GM10266 (cell line): ENCODE measurements at regions not wholly inside any gene's neighbourhood (a gene's known extent, or its start where the extent isn't known, plus 50 kb on each side); places are given as distances from the start of the nearest gene placed in this dataset.

ENCODE experiments used
- DNase-seq: peaks from one replicate; pipeline ENCODE4 v3.0.0; 2012; ENCODE audit errors: extremely low spot score
- TF ChIP-seq, protein P1 (sequence below): IDR thresholded peaks from 2 replicates; pipeline ENCODE4 v1.5.1; 2012; ENCODE audit warnings: mild to moderate bottlenecking, low read depth; ENCODE audit not compliant: control insufficient read depth, insufficient read depth; ENCODE audit errors: missing control alignments

DNA sequence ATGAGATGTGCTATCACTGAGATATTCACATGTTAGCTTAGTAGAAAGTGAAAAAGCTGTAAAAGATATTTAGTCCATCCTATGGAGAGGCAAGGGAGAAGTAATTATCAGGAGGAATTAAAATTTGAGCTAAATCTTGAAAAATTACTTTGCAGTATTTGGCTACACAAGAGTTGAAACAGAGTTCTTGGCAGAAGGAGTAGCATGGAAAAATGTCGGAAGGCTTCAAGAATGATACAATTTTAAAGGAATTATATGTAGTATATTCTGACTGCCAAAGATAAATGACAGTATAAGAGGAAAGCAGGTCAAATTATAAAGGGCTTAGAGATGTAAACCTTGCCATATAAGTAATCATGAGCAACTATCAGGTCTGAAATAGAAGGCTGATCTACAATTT lies 518.9 kb downstream of the BRINP3 start:
- DNase-seq, result no peak
- TF ChIP-seq, protein P1, sequence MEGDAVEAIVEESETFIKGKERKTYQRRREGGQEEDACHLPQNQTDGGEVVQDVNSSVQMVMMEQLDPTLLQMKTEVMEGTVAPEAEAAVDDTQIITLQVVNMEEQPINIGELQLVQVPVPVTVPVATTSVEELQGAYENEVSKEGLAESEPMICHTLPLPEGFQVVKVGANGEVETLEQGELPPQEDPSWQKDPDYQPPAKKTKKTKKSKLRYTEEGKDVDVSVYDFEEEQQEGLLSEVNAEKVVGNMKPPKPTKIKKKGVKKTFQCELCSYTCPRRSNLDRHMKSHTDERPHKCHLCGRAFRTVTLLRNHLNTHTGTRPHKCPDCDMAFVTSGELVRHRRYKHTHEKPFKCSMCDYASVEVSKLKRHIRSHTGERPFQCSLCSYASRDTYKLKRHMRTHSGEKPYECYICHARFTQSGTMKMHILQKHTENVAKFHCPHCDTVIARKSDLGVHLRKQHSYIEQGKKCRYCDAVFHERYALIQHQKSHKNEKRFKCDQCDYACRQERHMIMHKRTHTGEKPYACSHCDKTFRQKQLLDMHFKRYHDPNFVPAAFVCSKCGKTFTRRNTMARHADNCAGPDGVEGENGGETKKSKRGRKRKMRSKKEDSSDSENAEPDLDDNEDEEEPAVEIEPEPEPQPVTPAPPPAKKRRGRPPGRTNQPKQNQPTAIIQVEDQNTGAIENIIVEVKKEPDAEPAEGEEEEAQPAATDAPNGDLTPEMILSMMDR, result no peak

GRCh38 chr1:189960769-189961168 lies 516.9 kb downstream of the BRINP3 start:
- no peak for DNase-seq
- TF ChIP-seq, protein P1, result no peak

GRCh38 chr1:189962181-189962580 lies 515.5 kb downstream of the BRINP3 start:
- no peak for DNase-seq

DNA sequence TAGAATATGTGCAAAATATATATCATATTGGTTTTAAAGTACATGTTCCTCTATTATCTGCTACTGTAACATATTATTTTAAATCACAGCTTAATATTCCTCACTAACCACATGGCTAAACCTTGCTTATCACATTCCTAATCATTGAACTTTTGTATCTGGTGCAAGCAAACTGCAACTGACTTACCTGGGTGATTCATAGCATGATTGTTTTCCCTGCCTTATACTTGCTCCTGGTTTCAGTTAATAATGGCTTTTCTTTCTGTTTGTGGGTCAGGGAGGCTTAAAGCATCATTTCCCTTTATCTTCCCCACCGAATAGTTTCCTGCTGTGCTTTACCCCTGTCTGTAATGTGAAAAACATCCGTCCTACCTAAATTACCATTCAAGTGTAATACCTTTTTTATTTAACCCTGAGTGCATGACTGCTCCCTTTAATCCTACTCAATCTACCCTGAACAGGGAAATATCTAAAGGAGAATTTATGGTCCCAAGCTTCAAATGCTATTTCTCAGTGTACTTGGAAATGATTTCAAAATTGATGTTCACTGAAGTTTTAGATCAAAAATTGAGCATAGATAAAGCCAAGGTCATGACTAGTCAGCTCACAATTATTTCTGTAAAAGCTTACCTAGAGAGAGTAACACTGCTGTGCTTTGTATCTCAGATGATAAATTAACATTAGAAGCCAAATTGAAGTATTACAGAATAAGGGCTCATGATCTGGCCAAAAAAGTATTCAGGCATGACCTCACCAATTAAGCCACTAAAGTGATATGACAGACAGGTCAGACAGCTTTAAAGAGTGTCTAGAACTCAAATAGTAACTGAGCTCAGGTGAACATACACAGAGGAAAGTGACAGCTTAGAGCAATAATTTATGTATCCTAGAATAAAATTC lies 507.1 kb downstream of the BRINP3 start:
- no peak for DNase-seq
- TF ChIP-seq, protein P1, result no peak

More at GRCh38 chr1:189962181-189962580, 515.5 kb downstream of the BRINP3 start:
- TF ChIP-seq, protein P1, result no peak

GRCh38 chr1:189971656-189972055 lies 506.0 kb downstream of the BRINP3 start:
- DNase-seq, result no peak
- TF ChIP-seq, protein P1, result no peak

DNA sequence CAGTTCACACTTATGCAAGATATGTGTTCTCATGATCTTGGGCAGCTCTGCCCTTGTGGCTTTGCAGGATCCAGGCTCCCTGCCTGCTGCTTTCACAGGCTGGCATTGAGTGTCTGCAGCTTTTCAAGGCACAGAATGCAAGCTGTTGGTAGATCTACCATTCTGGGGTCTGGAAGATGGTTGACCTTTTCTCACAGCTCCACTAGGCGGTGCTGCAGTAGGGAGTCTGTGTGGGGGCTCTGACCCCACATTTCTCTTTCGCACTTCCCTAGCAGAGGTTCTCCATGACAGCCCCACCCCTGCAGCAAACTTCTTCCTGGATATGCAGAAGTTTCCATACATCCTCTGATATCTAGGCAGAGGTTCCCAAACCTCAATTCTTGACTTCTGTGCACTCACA lies 500.5 kb downstream of the BRINP3 start:
- DNase-seq, result no peak
- TF ChIP-seq, protein P1, result no peak
